GM12873 (cell line): ENCODE measurements at regions not wholly inside any gene's neighbourhood (a gene's known extent, or its start where the extent isn't known, plus 50 kb on each side); places are given as distances from the start of the nearest gene placed in this dataset.

Experiments
- TF ChIP-seq, protein P1 (sequence below): IDR thresholded peaks from 2 replicates; pipeline ENCODE4 v1.5.1; 2012; ENCODE audit warnings: low read depth, mild to moderate bottlenecking, moderate library complexity, low read length, control low read depth; ENCODE audit not compliant: insufficient read depth; ENCODE audit errors: missing control alignments

DNA sequence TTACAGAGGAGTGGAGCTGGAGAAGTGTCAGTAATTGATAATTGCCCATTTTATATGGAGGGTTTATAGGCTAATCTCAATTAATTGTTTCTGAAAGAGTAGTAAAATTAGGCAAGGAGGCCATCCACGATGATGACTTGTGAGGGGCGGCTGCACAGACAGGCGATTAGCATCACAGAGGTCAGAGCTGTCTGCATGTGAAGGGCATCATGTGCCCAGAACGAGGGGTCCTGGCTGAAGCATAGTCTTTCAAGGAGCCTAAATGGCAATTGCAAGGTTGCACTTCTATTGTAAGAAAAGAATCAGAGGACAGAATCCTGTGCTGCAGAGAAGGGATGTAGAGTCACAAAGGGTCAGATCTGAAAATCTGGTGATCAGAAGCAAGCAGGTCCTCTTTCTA is 196.6 kb downstream of the EBLN2 start:
- TF ChIP-seq, protein P1, sequence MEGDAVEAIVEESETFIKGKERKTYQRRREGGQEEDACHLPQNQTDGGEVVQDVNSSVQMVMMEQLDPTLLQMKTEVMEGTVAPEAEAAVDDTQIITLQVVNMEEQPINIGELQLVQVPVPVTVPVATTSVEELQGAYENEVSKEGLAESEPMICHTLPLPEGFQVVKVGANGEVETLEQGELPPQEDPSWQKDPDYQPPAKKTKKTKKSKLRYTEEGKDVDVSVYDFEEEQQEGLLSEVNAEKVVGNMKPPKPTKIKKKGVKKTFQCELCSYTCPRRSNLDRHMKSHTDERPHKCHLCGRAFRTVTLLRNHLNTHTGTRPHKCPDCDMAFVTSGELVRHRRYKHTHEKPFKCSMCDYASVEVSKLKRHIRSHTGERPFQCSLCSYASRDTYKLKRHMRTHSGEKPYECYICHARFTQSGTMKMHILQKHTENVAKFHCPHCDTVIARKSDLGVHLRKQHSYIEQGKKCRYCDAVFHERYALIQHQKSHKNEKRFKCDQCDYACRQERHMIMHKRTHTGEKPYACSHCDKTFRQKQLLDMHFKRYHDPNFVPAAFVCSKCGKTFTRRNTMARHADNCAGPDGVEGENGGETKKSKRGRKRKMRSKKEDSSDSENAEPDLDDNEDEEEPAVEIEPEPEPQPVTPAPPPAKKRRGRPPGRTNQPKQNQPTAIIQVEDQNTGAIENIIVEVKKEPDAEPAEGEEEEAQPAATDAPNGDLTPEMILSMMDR: no peak

DNA sequence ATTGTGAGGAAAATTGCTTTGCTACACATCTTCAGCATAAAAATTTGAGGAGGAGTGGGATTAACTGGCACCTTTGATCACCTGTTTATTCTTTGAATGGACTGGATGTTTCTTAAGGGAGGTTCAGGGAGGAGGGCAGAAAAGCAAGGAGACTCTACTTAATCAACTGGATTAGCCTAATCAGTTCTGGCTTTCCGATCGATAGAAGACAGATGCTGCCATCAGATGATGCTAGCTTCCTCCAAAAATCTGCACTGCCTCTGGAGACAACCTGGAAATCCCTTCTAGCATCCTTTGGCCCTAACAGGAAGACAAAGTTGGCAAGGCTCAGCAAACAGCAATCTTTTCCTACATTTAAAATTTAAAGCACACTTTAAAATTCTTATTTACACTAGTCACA is 197.8 kb downstream of the EBLN2 start:
- TF ChIP-seq, protein P1: no peak

DNA sequence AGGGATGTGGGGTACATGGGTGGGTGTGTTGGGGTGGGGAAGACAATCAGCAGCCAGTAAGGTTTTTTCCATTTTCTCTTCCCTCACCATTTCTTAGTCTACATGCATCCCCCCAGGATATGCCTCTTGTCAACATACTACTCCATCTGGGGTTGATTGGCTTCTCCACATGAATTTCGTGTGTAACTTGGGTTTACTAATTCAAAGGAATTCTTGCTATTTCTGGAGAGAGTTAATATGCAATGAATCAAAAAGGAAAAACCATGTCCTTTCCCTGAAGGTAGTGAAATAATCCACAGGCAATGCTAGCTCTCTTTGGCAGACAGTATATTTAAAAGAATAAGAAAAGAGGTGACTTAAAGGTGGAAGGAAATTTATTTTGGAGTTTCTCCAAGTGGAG is 198.4 kb downstream of the EBLN2 start:
- TF ChIP-seq, protein P1: no peak

DNA sequence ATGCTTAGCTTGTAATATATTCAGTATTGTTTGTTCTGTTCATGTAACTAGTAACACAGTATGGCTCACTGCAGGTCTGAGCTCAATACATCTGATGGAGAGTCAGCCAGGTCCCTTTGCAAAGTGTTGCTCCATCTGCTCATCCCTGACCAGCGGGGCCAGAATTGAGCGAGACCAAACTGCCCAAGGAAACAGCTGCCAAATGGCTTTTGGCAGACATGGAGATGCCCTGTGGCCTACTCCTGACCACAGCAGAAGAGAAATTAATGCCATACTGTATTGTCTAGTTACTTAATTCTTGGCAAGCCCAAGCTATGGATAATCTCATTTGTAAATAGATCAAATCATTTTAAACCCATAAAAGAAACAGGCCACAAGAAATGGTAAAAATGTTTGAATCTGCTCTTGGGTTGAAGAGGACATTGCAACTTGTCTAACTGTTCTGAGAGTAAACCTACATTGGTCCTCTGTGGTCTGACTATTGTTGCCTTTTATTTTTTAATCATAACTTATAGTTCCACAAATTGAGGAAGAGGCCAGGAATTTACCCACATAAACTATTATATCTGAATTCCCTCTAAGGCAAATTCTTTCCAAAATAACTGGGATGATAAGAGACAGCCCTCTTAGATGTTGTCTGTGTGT is 209.5 kb downstream of the EBLN2 start:
- TF ChIP-seq, protein P1: no peak

DNA sequence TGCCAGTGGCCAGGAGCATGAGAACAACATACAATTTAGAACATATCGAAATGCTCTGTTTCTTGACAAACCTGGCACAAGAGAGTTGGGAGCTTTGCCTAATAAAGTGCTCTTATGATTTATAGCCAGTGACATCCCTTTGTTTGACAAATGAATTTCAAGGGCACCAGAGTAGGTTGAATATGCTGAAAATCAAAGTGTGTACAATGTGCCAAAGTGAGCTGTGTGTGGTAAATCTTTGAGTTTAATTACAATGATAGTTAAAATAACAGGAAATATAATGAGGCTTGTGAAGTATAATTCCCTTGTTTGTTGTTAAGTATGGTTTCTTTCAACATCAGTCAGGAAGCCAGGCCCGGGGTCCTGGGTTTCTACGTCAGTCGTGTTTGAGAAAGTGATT is 211.9 kb downstream of the EBLN2 start:
- TF ChIP-seq, protein P1: no peak

DNA sequence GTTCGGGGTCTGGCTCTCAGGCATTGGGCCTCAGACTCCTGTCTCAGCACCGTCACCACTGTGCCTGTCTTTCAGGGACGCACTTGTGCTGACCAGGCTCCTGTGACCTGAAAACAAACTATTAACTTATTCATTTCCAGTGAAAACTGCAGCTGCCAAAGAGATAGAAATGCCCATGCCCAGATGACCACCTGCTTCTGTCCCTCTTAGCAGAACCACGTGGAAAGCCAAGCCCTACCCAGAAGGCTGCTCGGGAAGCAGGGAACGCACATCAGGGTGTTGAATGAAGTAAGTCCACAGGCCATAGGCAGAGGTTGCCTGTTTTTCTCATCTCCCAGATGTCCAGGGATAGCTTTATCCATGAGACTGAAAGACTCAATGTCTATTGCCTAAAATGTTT is 219.3 kb downstream of the EBLN2 start:
- TF ChIP-seq, protein P1: no peak

DNA sequence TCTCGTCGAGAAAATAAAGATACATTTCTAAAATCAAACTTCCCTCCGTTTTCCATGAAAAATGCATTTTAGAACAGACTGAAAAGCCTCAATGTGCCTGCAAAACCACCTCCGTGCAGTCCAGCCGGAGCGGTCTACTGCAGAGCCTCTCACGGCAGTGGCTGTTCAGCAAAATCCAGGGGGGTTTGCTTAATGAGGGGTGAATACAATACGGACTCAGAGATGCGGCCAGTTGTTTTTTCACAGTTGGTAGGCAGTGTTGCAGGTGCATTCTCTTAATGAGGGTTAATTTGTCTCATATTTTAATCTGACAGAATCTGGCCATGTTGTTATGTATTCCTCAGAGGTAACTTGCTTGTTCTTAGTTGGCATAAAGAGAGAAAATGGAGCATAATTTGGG is 223.0 kb downstream of the EBLN2 start:
- TF ChIP-seq, protein P1: no peak
